ENCODE measurements at regions not wholly inside any gene's neighbourhood (a gene's known extent, or its start where the extent isn't known, plus 50 kb on each side); places are given as distances from the start of the nearest gene placed in this dataset.

- no peak overlapping the region for H2BK20ac ChIP-seq (ENCODE audit: low read depth, low read length, poor library complexity, severe bottlenecking)
- no peak overlapping the region for H2AK5ac ChIP-seq (ENCODE audit: insufficient read length, low read length)
- H2BK5ac ChIP-seq (ENCODE audit: insufficient read length, low read length): no peak overlapping the region
- H3K27ac Mint-ChIP-seq: no peak overlapping the region
- H3K14ac ChIP-seq (ENCODE audit: insufficient read depth, low read length): no peak overlapping the region
- H3K56ac ChIP-seq (ENCODE audit: insufficient read length, low read depth, low read length): no peak overlapping the region
- DNase-seq: no peak
- H3K27me3 ChIP-seq (ENCODE audit: insufficient read depth, low read length): no peaks in the 10 kb centered on the region
- peaks cover 12 to 13% of the 10 kb centered on the region in 2 experiments for H3K4me1 Mint-ChIP-seq
- H3K9ac ChIP-seq (ENCODE audit: extremely low read depth, insufficient read length, low read length): no peak overlapping the region
- H2BK15ac ChIP-seq (ENCODE audit: low read depth, low read length): no peak overlapping the region
- H2BK120ac ChIP-seq (ENCODE audit: low read depth, low read length, poor library complexity, severe bottlenecking): no peak overlapping the region
- no peaks in the 10 kb centered on the region for H4K20me1 ChIP-seq (ENCODE audit: control insufficient read depth, insufficient read depth, insufficient read length)
- H2BK12ac ChIP-seq (ENCODE audit: insufficient read length, low read depth, low read length): no peak overlapping the region
- no peak overlapping the region for H3K4me2 ChIP-seq (ENCODE audit: insufficient read depth, insufficient read length, low read length)
- peaks cover 2 to 4% of the 10 kb centered on the region in 2 experiments; a peak in 2 of 5 replicates for H3K9me3 Mint-ChIP-seq
- no peaks in the 10 kb centered on the region for H3K79me2 ChIP-seq (ENCODE audit: insufficient read depth, low read length)
- no peak overlapping the region for H4K5ac ChIP-seq (ENCODE audit: insufficient read length, low read depth, low read length)
- TF ChIP-seq CTCF (conservative IDR thresholded peaks at IDR 0.05): no peak
- no peaks in the 10 kb centered on the region for H3K27me3 Mint-ChIP-seq (ENCODE audit: low read depth)
- H3K79me1 ChIP-seq (ENCODE audit: insufficient read depth, low read depth, low read length, poor library complexity, severe bottlenecking): no peaks in the 10 kb centered on the region
- peaks cover 2% of the 10 kb centered on the region; the same call in 1 of the 2 replicates for H3K4me1 ChIP-seq (ENCODE audit: insufficient read depth, low read length)
- H3K36me3 Mint-ChIP-seq (ENCODE audit: insufficient read depth in 1 of 3, low read depth in 3 of 3): peaks cover 0 to 10% (median 2%) of the 10 kb centered on the region in 3 experiments; a peak in 3 of 7 replicates
- H4K8ac ChIP-seq (replicated peaks; ENCODE audit: insufficient read length, low read depth, low read length): no peak overlapping the region
- no peak overlapping the region for H3K27ac ChIP-seq (ENCODE audit: insufficient read length, low read depth, low read length)
- H3K9me3 ChIP-seq (ENCODE audit: control insufficient read depth, low read depth, low read length): no peaks in the 10 kb centered on the region
- no peak overlapping the region for H4K91ac ChIP-seq (ENCODE audit: insufficient read length, low read depth, low read length)
- no peak overlapping the region for H3K23ac ChIP-seq (ENCODE audit: insufficient read length, low read depth, low read length)
- H3T11ph ChIP-seq (ENCODE audit: low read length): no peak overlapping the region
- H2AFZ ChIP-seq (ENCODE audit: low read length): no peak overlapping the region
- H3K18ac ChIP-seq (ENCODE audit: insufficient read length, low read depth, low read length): no peak overlapping the region
- H3K23me2 ChIP-seq (ENCODE audit: insufficient read length, low read depth, low read length, poor library complexity, severe bottlenecking): no peaks in the 10 kb centered on the region
- H3K4ac ChIP-seq (ENCODE audit: low read depth, low read length): no peak overlapping the region
- H3K4me3 Mint-ChIP-seq: no peak overlapping the region
Observed at GRCh38 chr2:138293549-138293948, 208.0 kb upstream of the SPOPL start.

All from H9 (cell line).